HEK293 (cell line): ENCODE measurements at regions not wholly inside any gene's neighbourhood (a gene's known extent, or its start where the extent isn't known, plus 50 kb on each side); places are given as distances from the start of the nearest gene placed in this dataset.
A peak's percentile ranks its signal among the peaks of the same experiment; 100 is the strongest.

Experiments
- BCL11A ChIP-seq: fragments of 450-650 bp; formaldehyde crosslinking; IDR thresholded peaks from 2 replicates; pipeline ENCODE4 v1.5.1; 2016; ENCODE audit warnings: low read depth, missing biosample characterization, missing genetic modification characterization
- BCL11B ChIP-seq: fragments of 450-650 bp; formaldehyde crosslinking; IDR thresholded peaks from 2 replicates; pipeline ENCODE4 v1.5.1; 2016; ENCODE audit warnings: low read depth, missing biosample characterization, missing genetic modification characterization
- GLI4 ChIP-seq: fragments of 450-650 bp; formaldehyde crosslinking; IDR thresholded peaks from 2 replicates; pipeline ENCODE4 v1.5.1; 2016; ENCODE audit warnings: missing biosample characterization, missing genetic modification characterization
- GLIS1 ChIP-seq: fragments of 450-650 bp; formaldehyde crosslinking; IDR thresholded peaks from 2 replicates; pipeline ENCODE4 v1.5.1; 2016; ENCODE audit warnings: missing biosample characterization, missing genetic modification characterization
- IKZF3 ChIP-seq: fragments of 450-650 bp; IDR thresholded peaks from 2 replicates; pipeline ENCODE4 v1.5.0; 2018; ENCODE audit warnings: missing biosample characterization, mild to moderate bottlenecking, missing genetic modification characterization, moderate library complexity
- KLF1 ChIP-seq: fragments of 450-650 bp; formaldehyde crosslinking; IDR thresholded peaks from 2 replicates; pipeline ENCODE4 v1.5.1; 2016; ENCODE audit warnings: missing biosample characterization, missing genetic modification characterization
- OVOL3 ChIP-seq: fragments of 450-650 bp; formaldehyde crosslinking; IDR thresholded peaks from 2 replicates; pipeline ENCODE4 v1.5.1; 2016; ENCODE audit warnings: missing biosample characterization, missing genetic modification characterization
- SALL2 ChIP-seq: fragments of 450-650 bp; formaldehyde crosslinking; IDR thresholded peaks from 2 replicates; pipeline ENCODE4 v1.5.0; 2017; ENCODE audit warnings: missing biosample characterization, mild to moderate bottlenecking, missing genetic modification characterization, borderline replicate concordance
- SP2 ChIP-seq: fragments of 450-650 bp; formaldehyde crosslinking; IDR thresholded peaks from 2 replicates; pipeline ENCODE4 v1.5.1; 2016; ENCODE audit warnings: missing biosample characterization, missing genetic modification characterization
- TRIM28 ChIP-seq: IDR thresholded peaks from 2 replicates; pipeline ENCODE4 v1.6.1; 2011; ENCODE audit warnings: low read length, control low read depth, borderline replicate concordance
- ZFP3 ChIP-seq: fragments of 450-650 bp; formaldehyde crosslinking; IDR thresholded peaks from 2 replicates; pipeline ENCODE4 v1.5.1; 2016; ENCODE audit warnings: low read depth, missing biosample characterization, missing genetic modification characterization
- ZNF2 ChIP-seq: fragments of 450-650 bp; formaldehyde crosslinking; IDR thresholded peaks from 2 replicates; pipeline ENCODE4 v1.5.1; 2016; ENCODE audit warnings: missing biosample characterization, missing genetic modification characterization
- ZNF221 ChIP-seq: fragments of 450-650 bp; formaldehyde crosslinking; IDR thresholded peaks from 2 replicates; pipeline ENCODE4 v1.5.1; 2017; ENCODE audit warnings: missing biosample characterization, missing genetic modification characterization, borderline replicate concordance
- ZNF23 ChIP-seq: fragments of 450-650 bp; formaldehyde crosslinking; IDR thresholded peaks from 2 replicates; pipeline ENCODE4 v1.5.1; 2016; ENCODE audit warnings: missing biosample characterization, missing genetic modification characterization, borderline replicate concordance
- ZNF324 ChIP-seq: fragments of 450-650 bp; formaldehyde crosslinking; IDR thresholded peaks from 2 replicates; pipeline ENCODE4 v1.5.1; 2016; ENCODE audit warnings: missing biosample characterization, missing genetic modification characterization
- ZNF391 ChIP-seq: fragments of 450-650 bp; formaldehyde crosslinking; IDR thresholded peaks from 2 replicates; pipeline ENCODE4 v1.5.1; 2016; ENCODE audit warnings: low read depth, missing biosample characterization, missing genetic modification characterization, borderline replicate concordance
- ZNF404 ChIP-seq: fragments of 450-650 bp; formaldehyde crosslinking; IDR thresholded peaks from 2 replicates; pipeline ENCODE4 v1.5.1; 2017; ENCODE audit warnings: missing biosample characterization, missing genetic modification characterization
- ZNF416 ChIP-seq: fragments of 450-650 bp; formaldehyde crosslinking; IDR thresholded peaks from 2 replicates; pipeline ENCODE4 v1.5.1; 2016; ENCODE audit warnings: missing biosample characterization, missing genetic modification characterization
- ZNF423 ChIP-seq: fragments of 450-650 bp; formaldehyde crosslinking; IDR thresholded peaks from 2 replicates; pipeline ENCODE4 v1.5.1; 2016; ENCODE audit warnings: missing biosample characterization, missing genetic modification characterization
- ZNF473 ChIP-seq: fragments of 450-650 bp; formaldehyde crosslinking; IDR thresholded peaks from 2 replicates; pipeline ENCODE4 v1.5.1; 2017; ENCODE audit warnings: missing biosample characterization, missing genetic modification characterization
- ZNF548 ChIP-seq: fragments of 450-650 bp; formaldehyde crosslinking; IDR thresholded peaks from 2 replicates; pipeline ENCODE4 v1.5.1; 2016; ENCODE audit warnings: missing biosample characterization, missing genetic modification characterization
- ZNF549 ChIP-seq: fragments of 450-650 bp; IDR thresholded peaks from 2 replicates; pipeline ENCODE4 v1.5.1; 2018; ENCODE audit warnings: missing biosample characterization, missing genetic modification characterization, mild to moderate bottlenecking, inconsistent platforms, moderate library complexity
- ZNF555 ChIP-seq: fragments of 450-650 bp; formaldehyde crosslinking; conservative IDR thresholded peaks from 2 replicates; pipeline ENCODE4 v1.5.1; 2017; ENCODE audit warnings: missing biosample characterization, mild to moderate bottlenecking, missing genetic modification characterization, inconsistent platforms
- ZNF561 ChIP-seq: fragments of 450-650 bp; IDR thresholded peaks from 2 replicates; pipeline ENCODE4 v1.5.1; 2018; ENCODE audit warnings: missing biosample characterization, missing genetic modification characterization, borderline replicate concordance
- ZNF670 ChIP-seq: fragments of 450-650 bp; formaldehyde crosslinking; IDR thresholded peaks from 2 replicates; pipeline ENCODE4 v1.5.1; 2016; ENCODE audit warnings: missing biosample characterization, missing genetic modification characterization, low read depth
- TF ChIP-seq, protein P1 (sequence below): fragments of 450-650 bp; formaldehyde crosslinking; IDR thresholded peaks from 2 replicates; pipeline ENCODE4 v1.5.1; 2016; ENCODE audit warnings: missing biosample characterization, missing genetic modification characterization
- TF ChIP-seq, protein P2 (sequence below): fragments of 450-650 bp; formaldehyde crosslinking; IDR thresholded peaks from 2 replicates; pipeline ENCODE4 v1.5.1; 2017; ENCODE audit warnings: missing biosample characterization, missing genetic modification characterization
- TF ChIP-seq, protein P3 (sequence below): fragments of 450-650 bp; formaldehyde crosslinking; IDR thresholded peaks from 2 replicates; pipeline ENCODE4 v1.5.1; 2016; ENCODE audit warnings: missing biosample characterization, missing genetic modification characterization
- TF ChIP-seq, protein P4 (sequence below): fragments of 450-650 bp; formaldehyde crosslinking; IDR thresholded peaks from 2 replicates; pipeline ENCODE4 v1.5.1; 2016; ENCODE audit warnings: missing biosample characterization, missing genetic modification characterization
- TF ChIP-seq, protein P5 (sequence below): fragments of 450-650 bp; formaldehyde crosslinking; IDR thresholded peaks from 2 replicates; pipeline ENCODE4 v1.5.1; 2016; ENCODE audit warnings: missing biosample characterization, missing genetic modification characterization, borderline replicate concordance

DNA sequence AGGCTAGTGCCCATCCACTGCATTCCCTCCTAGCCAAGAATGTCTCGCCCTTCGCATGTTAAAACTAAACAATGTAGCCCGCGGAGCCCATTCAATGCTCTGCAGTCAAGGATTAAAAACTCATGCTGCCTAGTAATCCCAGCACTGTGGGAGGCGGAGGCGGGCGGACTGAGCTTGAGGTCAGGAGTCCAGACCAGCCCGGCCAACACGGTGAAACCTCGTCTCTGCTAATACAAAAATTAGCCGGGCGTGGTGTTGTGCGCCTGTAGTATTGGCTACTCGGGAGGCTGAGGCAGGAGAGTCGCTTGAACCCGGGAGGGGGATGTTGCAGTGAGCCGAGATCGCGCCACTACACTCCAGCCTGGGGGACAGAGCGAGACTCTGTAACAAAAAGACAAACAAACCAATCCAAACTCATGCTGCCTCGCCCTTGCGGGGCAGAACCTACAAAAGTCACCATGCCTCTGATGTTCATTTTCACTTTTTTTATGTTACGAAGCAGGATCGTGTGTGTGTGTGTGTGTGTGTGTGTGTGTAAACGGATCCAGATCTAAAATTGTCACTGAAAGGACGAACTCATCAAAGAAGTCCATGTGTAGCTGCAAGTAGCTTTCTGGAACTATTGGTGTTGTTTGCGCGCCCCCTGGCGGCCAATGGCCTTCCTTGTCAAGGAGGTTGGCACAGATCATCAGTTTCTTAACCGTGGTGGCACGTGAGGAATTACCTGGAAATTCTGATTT is 54.8 kb upstream of the SPESP1 start (continued):
- TF ChIP-seq ZNF221 = no peak
- no peak for TF ChIP-seq KLF1 (tag by site-specific recombination)
- TF ChIP-seq ZNF561 (tag by site-specific recombination) = peak; percentile 69
- no peak for TF ChIP-seq OVOL3 (tag by site-specific recombination)
- no peak for TF ChIP-seq ZNF416
- peak; percentile 90; the same call in 1 of the 2 replicates for TF ChIP-seq ZNF391 (tag by site-specific recombination)
- no peak for TF ChIP-seq ZNF473 (tag by site-specific recombination)
- TF ChIP-seq, protein P1, sequence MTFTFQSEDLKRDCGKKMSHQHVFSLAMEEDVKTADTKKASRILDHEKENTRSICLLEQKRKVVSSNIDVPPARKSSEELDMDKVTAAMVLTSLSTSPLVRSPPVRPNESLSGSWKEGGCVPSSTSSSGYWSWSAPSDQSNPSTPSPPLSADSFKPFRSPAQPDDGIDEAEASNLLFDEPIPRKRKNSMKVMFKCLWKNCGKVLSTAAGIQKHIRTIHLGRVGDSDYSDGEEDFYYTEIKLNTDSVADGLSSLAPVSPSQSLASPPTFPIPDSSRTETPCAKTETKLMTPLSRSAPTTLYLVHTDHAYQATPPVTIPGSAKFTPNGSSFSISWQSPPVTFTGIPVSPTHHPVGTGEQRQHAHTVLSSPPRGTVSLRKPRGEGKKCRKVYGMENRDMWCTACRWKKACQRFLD = no peak
- no peak for TF ChIP-seq BCL11A (tag by site-specific recombination)
- TF ChIP-seq BCL11B = no peak
- peak; percentile 99 for TF ChIP-seq ZNF2
- TF ChIP-seq GLIS1 (tag by site-specific recombination) = peak; percentile 60
- TF ChIP-seq ZNF549 (tag by site-specific recombination) = no peak
- no peak for TF ChIP-seq SALL2
- TF ChIP-seq IKZF3 (tag by site-specific recombination) = no peak
- TF ChIP-seq GLI4 (tag by site-specific recombination) = no peak
- TF ChIP-seq ZNF404 (tag by site-specific recombination) = no peak
- TF ChIP-seq ZNF23 (tag by site-specific recombination) = no peak
- no peak for TF ChIP-seq SP2 (tag by site-specific recombination)
- no peak for TF ChIP-seq ZNF555 (tag by site-specific recombination)
- TF ChIP-seq, protein P2, sequence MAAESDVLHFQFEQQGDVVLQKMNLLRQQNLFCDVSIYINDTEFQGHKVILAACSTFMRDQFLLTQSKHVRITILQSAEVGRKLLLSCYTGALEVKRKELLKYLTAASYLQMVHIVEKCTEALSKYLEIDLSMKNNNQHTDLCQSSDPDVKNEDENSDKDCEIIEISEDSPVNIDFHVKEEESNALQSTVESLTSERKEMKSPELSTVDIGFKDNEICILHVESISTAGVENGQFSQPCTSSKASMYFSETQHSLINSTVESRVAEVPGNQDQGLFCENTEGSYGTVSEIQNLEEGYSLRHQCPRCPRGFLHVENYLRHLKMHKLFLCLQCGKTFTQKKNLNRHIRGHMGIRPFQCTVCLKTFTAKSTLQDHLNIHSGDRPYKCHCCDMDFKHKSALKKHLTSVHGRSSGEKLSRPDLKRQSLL (tag by site-specific recombination) = no peak
- TF ChIP-seq, protein P3, sequence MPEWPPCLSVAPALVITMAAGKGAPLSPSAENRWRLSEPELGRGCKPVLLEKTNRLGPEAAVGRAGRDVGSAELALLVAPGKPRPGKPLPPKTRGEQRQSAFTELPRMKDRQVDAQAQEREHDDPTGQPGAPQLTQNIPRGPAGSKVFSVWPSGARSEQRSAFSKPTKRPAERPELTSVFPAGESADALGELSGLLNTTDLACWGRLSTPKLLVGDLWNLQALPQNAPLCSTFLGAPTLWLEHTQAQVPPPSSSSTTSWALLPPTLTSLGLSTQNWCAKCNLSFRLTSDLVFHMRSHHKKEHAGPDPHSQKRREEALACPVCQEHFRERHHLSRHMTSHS (tag by site-specific recombination) = no peak
- TF ChIP-seq ZNF548 (tag by site-specific recombination) = no peak
- peak; percentile 23; the same call in 1 of the 2 replicates for TF ChIP-seq TRIM28
- TF ChIP-seq ZNF670 = no peak
- TF ChIP-seq ZFP3 = no peak
- peak; percentile 76; the same call in 1 of the 2 replicates for TF ChIP-seq ZNF324
- TF ChIP-seq, protein P4, sequence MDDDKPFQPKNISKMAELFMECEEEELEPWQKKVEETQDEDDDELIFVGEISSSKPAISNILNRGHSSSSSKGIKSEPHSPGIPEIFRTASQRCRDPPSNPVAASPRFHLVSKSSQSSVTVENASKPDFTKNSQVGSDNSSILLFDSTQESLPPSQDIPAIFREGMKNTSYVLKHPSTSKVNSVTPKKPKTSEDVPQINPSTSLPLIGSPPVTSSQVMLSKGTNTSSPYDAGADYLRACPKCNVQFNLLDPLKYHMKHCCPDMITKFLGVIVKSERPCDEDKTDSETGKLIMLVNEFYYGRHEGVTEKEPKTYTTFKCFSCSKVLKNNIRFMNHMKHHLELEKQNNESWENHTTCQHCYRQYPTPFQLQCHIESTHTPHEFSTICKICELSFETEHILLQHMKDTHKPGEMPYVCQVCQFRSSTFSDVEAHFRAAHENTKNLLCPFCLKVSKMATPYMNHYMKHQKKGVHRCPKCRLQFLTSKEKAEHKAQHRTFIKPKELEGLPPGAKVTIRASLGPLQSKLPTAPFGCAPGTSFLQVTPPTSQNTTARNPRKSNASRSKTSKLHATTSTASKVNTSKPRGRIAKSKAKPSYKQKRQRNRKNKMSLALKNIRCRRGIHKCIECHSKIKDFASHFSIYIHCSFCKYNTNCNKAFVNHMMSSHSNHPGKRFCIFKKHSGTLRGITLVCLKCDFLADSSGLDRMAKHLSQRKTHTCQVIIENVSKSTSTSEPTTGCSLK = no peak
- no peak for TF ChIP-seq ZNF423 (tag by site-specific recombination)
- TF ChIP-seq, protein P5, sequence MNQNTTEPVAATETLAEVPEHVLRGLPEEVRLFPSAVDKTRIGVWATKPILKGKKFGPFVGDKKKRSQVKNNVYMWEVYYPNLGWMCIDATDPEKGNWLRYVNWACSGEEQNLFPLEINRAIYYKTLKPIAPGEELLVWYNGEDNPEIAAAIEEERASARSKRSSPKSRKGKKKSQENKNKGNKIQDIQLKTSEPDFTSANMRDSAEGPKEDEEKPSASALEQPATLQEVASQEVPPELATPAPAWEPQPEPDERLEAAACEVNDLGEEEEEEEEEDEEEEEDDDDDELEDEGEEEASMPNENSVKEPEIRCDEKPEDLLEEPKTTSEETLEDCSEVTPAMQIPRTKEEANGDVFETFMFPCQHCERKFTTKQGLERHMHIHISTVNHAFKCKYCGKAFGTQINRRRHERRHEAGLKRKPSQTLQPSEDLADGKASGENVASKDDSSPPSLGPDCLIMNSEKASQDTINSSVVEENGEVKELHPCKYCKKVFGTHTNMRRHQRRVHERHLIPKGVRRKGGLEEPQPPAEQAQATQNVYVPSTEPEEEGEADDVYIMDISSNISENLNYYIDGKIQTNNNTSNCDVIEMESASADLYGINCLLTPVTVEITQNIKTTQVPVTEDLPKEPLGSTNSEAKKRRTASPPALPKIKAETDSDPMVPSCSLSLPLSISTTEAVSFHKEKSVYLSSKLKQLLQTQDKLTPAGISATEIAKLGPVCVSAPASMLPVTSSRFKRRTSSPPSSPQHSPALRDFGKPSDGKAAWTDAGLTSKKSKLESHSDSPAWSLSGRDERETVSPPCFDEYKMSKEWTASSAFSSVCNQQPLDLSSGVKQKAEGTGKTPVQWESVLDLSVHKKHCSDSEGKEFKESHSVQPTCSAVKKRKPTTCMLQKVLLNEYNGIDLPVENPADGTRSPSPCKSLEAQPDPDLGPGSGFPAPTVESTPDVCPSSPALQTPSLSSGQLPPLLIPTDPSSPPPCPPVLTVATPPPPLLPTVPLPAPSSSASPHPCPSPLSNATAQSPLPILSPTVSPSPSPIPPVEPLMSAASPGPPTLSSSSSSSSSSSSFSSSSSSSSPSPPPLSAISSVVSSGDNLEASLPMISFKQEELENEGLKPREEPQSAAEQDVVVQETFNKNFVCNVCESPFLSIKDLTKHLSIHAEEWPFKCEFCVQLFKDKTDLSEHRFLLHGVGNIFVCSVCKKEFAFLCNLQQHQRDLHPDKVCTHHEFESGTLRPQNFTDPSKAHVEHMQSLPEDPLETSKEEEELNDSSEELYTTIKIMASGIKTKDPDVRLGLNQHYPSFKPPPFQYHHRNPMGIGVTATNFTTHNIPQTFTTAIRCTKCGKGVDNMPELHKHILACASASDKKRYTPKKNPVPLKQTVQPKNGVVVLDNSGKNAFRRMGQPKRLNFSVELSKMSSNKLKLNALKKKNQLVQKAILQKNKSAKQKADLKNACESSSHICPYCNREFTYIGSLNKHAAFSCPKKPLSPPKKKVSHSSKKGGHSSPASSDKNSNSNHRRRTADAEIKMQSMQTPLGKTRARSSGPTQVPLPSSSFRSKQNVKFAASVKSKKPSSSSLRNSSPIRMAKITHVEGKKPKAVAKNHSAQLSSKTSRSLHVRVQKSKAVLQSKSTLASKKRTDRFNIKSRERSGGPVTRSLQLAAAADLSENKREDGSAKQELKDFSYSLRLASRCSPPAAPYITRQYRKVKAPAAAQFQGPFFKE (tag by site-specific recombination) = no peak
